ENCODE measurements at regions not wholly inside any gene's neighbourhood (a gene's known extent, or its start where the extent isn't known, plus 50 kb on each side); places are given as distances from the start of the nearest gene placed in this dataset.

DNA sequence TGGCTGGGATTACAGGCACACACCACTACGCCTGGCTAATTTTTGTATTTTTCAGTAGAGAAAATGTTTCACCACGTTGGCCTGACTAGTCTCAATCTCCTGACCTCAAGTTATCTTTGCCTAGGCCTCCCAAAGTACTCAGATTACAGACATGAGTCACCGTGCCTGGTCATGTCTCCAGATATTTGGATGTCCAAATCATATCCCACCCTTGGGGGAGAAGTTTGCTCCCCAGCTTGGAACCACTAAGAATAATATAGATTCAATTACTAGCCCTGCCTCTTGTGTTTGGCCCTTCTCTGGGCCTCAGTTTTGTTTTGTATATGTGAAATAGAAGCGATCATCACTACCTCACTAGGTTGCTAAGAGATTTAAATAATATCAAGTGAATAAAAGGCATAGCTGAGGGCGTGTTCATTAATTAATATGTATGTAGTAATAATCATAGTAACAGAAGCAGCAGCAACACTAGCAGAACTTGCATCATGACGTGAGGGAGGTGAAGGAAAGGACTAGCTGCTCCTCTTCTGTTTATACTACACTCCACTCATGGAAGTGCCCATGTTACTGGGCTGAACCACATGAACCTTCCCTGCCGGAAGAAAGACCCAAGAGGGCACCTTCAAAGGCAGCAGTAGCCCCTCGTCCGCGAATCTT is 253.6 kb upstream of the XYLT1 start:
- TF ChIP-seq, protein P1, sequence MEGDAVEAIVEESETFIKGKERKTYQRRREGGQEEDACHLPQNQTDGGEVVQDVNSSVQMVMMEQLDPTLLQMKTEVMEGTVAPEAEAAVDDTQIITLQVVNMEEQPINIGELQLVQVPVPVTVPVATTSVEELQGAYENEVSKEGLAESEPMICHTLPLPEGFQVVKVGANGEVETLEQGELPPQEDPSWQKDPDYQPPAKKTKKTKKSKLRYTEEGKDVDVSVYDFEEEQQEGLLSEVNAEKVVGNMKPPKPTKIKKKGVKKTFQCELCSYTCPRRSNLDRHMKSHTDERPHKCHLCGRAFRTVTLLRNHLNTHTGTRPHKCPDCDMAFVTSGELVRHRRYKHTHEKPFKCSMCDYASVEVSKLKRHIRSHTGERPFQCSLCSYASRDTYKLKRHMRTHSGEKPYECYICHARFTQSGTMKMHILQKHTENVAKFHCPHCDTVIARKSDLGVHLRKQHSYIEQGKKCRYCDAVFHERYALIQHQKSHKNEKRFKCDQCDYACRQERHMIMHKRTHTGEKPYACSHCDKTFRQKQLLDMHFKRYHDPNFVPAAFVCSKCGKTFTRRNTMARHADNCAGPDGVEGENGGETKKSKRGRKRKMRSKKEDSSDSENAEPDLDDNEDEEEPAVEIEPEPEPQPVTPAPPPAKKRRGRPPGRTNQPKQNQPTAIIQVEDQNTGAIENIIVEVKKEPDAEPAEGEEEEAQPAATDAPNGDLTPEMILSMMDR (IDR thresholded peaks at IDR 0.05; ENCODE audit: low read length), result no peak
- TF ChIP-seq EZH2 (optimal IDR thresholded peaks at IDR 0.05; ENCODE audit: low read depth, low read length) (no peak), EZH2phosphoT487 (IDR thresholded peaks at IDR 0.05; ENCODE audit: low read length) (no peak)

Measured in MM.1S (cell line).